Left ventricle myocardium inferior (tissue), 1 donor: ENCODE measurements at regions not wholly inside any gene's neighbourhood (a gene's known extent, or its start where the extent isn't known, plus 50 kb on each side); places are given as distances from the start of the nearest gene placed in this dataset.

Experiments
- DNase-seq: peaks from one replicate; pipeline ENCODE4 v3.0.0-alpha.2; 2020
- H3K27ac ChIP-seq: fragments of 200-600 bp; replicated peaks from 2 replicates; pipeline ENCODE4 v1.8.0; 2021
- H3K27me3 ChIP-seq: fragments of 200-600 bp; 2 replicates; pipeline ENCODE4 v1.8.0; 2021; ENCODE audit warnings: low read depth
- H3K36me3 ChIP-seq: fragments of 200-600 bp; 2 replicates; pipeline ENCODE4 v1.8.0; 2021
- H3K4me1 ChIP-seq: fragments of 200-600 bp; 2 replicates; pipeline ENCODE4 v1.8.0; 2021
- H3K4me3 ChIP-seq: fragments of 200-600 bp; 2 replicates; pipeline ENCODE4 v1.8.0; 2021; ENCODE audit warnings: mild to moderate bottlenecking, moderate library complexity
- H3K9me3 ChIP-seq: fragments of 200-600 bp; replicated peaks from 2 replicates; pipeline ENCODE4 v1.8.0; 2021
- intact Hi-C: fragments of 100-400 bp; cut with micrococcal nuclease; formaldehyde crosslinking; loops from one replicate; pipeline ENCODE4 v1.11.0; 2022
- TF ChIP-seq, protein P1 (sequence below): fragments of 200-600 bp; IDR thresholded peaks from 2 replicates; pipeline ENCODE4 v1.8.0; 2021; ENCODE audit warnings: antibody characterized with exemption, mild to moderate bottlenecking, borderline replicate concordance
- donor health status: DM: no; HTN: yes; CAD: no; lungs with severe emphysema.

DNA sequence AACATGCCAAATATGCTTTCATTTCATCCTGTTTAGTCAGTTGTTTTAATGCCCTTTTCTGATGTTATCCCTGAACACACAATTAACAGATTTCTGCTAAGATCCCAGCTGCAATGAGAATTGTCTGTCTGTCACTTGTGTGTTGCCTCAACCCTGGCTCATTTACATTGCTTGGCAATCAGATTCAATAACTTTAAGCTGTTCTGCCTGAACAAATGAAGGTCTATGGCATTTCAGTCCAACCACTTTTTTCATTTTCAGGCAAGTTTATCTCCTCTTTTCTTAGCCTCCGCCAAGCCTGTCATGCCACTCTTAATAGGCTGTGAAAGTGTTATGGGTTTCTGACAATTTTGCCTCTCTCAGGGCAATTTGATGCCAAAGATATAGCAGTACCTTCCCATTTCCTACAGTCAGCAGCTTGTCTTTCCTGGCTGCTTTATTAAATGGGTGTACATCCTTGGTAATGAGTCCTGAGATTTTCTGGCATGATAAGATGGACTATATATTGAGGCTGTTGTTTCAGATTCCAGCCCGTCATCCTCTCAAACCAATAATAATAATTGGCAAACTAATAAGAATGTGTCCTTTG lies 68.7 kb upstream of the ADAMTS9 start:
- Histone ChIP-seq H3K4me3 (no peak overlapping the region), H3K4me1 (peaks cover 24% of the 10 kb centered on the region), H3K27ac (no peak overlapping the region)

DNA sequence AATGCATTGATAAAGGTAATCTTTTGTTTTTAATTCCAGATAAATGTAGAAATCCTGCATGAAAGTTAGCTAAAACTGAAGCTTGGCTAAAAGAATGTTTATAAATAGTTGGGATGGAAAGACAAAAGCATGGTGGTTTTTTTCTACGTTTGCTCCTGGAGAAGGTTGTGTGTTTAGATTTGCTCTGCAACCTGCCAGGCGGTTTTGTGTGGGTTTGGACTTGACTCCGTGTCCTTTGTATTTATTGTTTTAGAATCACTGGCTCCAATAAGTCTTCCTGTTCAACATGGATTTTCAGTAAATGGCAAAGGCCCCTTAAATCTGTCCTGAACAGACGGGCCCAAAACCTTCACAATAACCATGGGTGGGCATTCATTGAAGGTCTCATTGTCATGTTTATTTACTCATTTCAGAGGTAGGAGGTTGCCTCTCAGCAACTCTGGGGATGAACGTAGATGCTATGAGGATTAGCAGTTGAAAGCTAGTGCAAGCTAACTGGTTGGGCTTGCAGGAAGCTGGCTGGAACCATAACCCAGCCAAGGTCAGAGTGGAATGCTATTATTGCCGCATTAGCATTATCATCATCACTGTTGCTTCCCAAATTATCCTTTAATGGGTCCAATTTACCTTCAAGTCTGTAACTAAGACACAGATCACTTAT lies 60.6 kb upstream of the ADAMTS9 start:
- Histone ChIP-seq H3K4me1 (peaks cover 5% of the 10 kb centered on the region), H3K4me3 (no peak overlapping the region), H3K27me3 (no peaks in the 10 kb centered on the region), H3K36me3 (no peaks in the 10 kb centered on the region), H3K9me3 (no peaks in the 10 kb centered on the region), H3K27ac (no peak overlapping the region)
- no peak for DNase-seq
- intact Hi-C loops: no loop called here
- TF ChIP-seq, protein P1, sequence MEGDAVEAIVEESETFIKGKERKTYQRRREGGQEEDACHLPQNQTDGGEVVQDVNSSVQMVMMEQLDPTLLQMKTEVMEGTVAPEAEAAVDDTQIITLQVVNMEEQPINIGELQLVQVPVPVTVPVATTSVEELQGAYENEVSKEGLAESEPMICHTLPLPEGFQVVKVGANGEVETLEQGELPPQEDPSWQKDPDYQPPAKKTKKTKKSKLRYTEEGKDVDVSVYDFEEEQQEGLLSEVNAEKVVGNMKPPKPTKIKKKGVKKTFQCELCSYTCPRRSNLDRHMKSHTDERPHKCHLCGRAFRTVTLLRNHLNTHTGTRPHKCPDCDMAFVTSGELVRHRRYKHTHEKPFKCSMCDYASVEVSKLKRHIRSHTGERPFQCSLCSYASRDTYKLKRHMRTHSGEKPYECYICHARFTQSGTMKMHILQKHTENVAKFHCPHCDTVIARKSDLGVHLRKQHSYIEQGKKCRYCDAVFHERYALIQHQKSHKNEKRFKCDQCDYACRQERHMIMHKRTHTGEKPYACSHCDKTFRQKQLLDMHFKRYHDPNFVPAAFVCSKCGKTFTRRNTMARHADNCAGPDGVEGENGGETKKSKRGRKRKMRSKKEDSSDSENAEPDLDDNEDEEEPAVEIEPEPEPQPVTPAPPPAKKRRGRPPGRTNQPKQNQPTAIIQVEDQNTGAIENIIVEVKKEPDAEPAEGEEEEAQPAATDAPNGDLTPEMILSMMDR: no peak

More for the DNA sequence above, 68.7 kb upstream of the ADAMTS9 start:
- intact Hi-C loops: no loop called here
- Histone ChIP-seq H3K9me3 (peaks cover 9% of the 10 kb centered on the region), H3K27me3 (no peaks in the 10 kb centered on the region), H3K36me3 (peaks cover 13% of the 10 kb centered on the region)
- TF ChIP-seq, protein P1: no peak
- no peak for DNase-seq

DNA sequence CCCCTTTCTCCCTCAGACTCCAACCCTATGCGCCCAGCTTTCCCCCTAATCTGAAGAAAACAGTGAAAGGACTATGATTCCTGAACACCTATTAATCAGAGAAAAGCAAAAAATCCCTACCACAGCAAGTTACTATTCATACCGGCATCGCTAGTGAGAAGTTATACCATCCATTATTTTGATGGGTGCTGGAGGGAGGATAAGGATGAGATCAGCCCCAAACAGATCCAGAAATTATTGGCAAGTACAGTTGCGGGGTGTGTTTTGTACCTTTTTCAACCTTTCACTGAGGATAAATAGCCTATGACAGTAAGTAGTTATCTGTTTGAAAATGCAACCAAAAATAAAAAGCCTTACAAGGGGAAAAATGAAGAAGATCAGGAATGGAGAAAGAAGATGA lies 59.9 kb upstream of the ADAMTS9 start:
- H3K9me3 ChIP-seq: no peaks in the 10 kb centered on the region
- no peak for DNase-seq
- intact Hi-C loops: no loop called here
- TF ChIP-seq, protein P1: no peak
- no peaks in the 10 kb centered on the region for H3K36me3 ChIP-seq
- no peak overlapping the region for H3K4me3 ChIP-seq
- no peaks in the 10 kb centered on the region for H3K27me3 ChIP-seq
- H3K27ac ChIP-seq: no peak overlapping the region
- H3K4me1 ChIP-seq: peaks cover 5% of the 10 kb centered on the region

DNA sequence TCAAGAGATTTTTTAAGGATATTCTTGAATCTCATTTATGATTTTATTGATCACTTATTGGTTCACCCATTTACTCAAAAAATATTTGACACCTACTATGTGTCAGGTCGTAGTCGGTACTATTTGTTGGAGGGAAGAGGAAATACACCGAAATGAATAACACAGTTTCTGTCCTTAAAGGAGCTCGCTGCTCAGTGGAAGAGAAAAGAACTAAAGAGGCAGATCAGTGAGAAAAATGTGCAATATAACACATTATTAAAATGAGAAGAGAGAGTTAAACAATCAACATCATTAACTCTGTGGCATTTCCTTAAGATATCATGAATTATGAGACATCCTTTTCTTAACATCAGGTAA lies 56.1 kb upstream of the ADAMTS9 start:
- Histone ChIP-seq H3K4me3 (no peak overlapping the region), H3K36me3 (no peaks in the 10 kb centered on the region), H3K9me3 (no peaks in the 10 kb centered on the region), H3K27me3 (no peaks in the 10 kb centered on the region), H3K4me1 (peaks cover 9% of the 10 kb centered on the region), H3K27ac (no peak overlapping the region)
- intact Hi-C loops: no loop called here
- no peak for DNase-seq
- TF ChIP-seq, protein P1: no peak

DNA sequence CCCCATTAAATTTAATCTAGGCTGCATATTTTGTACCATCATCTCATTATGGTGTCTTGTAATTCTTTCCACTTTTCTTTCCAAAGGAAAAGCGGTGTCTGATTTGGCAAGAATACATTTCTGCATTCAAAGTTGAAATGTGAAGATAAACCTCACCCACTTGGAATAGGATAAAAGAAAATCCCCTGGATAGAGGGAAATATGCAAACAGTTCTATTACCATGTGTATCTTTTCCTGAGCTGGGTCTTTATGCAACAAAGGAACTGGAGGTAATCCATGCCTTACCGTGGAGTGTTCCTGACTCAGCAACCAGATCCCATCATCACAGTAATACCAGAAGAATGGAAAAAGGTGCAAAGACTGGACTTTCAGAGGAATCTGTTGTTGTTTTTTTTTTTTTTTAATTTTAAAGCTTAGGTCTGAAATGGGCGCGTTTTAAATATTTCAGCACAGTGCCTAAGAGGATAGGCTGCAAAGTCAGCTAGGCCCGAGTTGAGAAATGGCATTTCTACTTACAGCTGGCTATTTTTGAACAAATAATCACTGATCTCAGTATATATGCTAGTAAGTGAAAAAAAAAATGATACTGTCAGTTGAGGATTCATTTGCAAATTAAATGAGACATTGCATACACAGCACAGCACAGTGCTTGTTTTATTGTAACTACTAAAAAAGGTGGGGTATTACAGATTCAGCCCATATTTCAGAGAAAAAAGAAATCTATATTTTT lies 55.5 kb upstream of the ADAMTS9 start:
- Histone ChIP-seq H3K27ac (no peak overlapping the region), H3K4me1 (peaks cover 6% of the 10 kb centered on the region), H3K27me3 (no peaks in the 10 kb centered on the region), H3K4me3 (no peak overlapping the region), H3K36me3 (no peaks in the 10 kb centered on the region), H3K9me3 (no peaks in the 10 kb centered on the region)
- intact Hi-C loops: no loop called here
- no peak for DNase-seq
- TF ChIP-seq, protein P1: no peak
